ENCODE measurements at regions not wholly inside any gene's neighbourhood (a gene's known extent, or its start where the extent isn't known, plus 50 kb on each side); places are given as distances from the start of the nearest gene placed in this dataset.

DNA sequence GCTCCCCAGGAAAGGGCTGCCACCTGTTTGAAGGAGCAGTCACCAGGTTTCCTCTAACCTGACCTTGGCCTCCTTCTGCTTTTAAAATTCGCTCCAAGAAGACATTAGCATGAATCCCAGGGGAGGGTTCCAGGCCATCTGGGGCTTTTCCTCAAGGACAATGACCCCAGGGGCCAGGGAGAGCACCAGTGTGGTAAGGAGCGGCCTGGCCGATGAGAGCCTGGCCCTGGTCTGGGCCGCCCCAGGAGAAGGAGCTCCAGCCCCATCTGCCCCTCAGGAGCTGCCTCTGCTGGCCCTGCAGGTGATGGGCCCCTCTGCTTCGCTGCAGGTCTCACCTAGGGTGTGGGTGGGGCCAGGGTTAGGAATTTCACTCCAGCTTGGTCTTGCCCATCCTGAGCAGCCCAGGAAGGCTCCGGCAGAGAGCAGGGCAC lies 209.2 kb upstream of the TNRC6C start:
- no peak for DNase-seq

DNA sequence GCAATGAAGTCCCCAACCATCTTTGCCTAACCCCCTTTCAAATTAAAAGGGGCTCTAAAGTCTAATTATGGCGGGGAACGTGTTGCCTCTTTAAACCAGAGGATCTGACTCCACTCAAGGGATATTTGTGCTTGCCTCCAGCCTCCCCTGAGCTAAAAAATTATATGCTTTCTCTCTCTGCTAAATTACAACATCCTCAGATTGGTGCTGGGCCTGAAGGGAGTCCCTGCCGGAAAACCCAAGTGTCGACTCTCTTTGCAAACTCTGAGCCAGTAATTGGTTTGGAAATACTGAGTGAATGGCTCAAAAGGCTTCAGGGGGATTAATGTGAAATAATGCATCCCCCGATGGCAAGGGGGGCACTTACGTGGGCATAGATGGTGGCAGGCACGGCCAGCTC lies 208.5 kb upstream of the TNRC6C start:
- DNase-seq: no peak

DNA sequence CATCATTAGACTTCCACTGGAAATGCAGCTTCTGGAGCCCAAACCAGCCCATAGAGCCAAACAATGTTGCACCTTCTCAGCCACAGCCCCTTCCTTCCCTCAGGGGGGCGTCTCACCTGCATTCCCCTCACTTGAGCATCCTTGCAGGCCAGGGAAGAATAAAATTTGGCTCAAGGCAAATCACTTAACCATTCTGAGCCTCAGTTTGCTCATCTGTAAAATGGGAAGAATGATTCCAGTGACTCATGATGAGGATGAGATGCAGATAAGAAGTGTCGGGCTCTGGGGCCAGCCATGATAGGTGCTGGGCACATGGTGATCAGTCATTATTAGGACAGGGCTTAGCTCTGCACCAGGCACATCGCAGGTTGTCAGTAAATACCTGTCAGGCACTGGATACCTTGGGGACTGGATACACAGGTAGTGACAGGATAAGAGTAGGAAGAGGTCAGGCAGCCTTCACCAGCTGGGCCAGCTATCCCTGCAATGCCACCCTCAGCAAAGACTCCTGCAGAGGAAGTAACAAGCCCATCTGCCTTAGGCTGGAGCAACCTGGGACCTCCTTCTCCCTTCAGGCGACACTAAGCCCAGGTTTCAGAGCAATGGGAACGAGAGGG lies 208.0 kb upstream of the TNRC6C start:
- no peak for DNase-seq

DNA sequence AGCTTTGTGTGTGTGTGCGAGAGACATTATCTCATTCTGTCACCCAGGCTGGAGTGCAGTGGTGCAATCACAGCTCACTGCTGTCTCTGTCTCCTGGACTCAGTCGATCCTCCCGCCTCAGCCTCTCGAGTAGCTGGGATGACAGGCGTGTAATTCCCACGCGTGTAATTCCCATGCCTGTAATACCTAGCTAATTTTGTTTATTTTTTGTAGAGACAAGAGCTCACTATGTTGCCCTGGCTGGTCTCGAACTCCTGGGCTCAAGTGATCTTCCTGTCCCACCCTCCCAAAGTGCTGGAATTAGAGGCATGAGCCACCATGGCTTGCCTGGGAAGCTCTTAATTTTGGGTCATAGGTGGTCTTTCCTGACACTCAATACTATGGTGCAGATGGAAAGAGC lies 205.3 kb upstream of the TNRC6C start:
- no peak for DNase-seq

DNA sequence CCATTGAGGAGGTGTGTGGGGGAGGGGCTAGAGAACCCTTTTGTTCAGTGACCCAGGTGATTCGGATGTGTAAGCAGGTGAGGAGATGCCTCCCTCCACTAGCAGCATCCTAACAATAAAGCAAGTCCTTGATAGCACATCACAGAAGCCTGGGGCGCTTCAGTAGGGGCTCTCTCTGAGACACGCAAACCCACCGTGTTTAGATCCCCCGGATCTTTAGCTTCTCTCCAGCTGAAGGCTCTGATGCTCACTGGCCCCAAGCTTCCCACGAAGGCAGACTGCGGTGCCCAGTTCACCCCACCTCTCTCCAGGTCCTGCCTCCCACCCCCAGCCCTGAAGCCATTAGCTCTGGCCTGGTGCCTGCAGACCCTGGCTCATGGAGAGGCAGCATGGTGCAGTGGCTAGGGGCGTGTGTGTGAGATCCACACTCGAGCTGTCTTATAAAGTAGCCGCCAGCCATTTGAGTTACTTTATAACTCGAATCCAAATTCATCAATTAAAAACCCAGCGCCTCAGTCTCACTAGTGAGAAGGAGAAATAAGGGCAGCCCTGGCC lies 204.7 kb upstream of the TNRC6C start:
- DNase-seq: no peak

DNA sequence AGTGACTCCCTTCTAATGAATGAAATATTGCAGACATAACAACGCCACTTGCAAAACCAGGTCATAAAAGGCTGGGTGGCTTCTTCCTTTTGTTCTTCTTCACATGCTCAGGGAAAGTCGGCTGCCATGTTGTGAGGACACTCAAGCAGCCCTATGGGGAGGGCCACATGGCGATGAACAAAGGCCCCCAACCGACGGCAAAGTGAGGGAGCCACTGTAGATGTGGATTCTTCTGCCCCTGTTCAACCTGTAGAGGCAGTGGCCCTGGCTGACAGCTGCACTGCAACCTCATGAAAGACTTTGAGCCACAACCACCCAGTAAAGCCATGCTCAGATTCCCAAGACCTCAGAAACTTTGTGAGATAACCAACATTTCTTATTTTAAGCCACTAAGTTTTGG lies 203.5 kb upstream of the TNRC6C start:
- no peak for DNase-seq

DNA sequence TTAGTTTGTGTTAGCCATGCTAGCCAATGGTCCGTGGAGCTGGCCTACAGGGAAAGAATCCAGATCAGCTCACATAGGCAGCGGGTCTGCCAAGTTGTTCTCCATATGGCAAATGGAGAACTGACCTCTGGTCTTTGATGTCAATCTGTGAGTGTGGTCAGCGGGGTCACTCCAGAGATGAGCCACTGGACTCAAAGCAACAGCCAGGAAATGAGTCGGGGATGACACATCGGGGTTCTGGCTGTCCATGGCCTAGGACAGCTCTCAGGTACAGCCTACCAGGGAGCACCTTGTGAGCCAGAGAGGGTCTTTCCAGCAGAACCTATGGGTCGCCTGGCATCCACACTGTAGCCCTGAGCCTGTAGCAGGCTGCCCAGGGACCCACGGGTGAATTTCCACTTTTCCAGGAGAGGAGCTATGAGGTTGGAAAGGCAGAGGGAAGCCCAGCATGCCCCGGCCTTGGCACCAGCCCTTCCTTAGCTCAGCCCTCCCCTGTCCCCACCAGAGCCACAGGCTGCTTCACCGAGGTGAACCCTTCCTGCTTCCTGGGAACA lies 203.0 kb upstream of the TNRC6C start:
- no peak for DNase-seq

DNA sequence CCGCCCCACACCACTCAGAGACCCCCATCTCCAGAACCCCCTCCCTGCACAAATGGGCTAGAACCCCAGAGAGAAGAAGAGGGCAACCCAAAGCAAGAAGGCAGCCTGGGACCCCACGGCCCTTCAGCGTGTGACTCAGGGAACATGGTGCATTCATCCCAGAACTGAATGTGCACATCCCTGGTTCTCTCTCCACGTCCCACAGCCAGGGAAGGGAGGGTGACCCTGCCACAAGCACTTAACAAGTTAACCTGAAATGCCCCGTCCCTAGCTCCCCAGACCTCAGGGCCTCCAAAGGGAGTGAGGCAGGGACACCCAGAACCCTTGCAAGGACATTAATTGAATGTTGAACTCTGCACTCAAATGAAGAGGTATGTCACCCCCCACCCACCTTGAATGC lies 202.5 kb upstream of the TNRC6C start:
- DNase-seq: no peak

DNA sequence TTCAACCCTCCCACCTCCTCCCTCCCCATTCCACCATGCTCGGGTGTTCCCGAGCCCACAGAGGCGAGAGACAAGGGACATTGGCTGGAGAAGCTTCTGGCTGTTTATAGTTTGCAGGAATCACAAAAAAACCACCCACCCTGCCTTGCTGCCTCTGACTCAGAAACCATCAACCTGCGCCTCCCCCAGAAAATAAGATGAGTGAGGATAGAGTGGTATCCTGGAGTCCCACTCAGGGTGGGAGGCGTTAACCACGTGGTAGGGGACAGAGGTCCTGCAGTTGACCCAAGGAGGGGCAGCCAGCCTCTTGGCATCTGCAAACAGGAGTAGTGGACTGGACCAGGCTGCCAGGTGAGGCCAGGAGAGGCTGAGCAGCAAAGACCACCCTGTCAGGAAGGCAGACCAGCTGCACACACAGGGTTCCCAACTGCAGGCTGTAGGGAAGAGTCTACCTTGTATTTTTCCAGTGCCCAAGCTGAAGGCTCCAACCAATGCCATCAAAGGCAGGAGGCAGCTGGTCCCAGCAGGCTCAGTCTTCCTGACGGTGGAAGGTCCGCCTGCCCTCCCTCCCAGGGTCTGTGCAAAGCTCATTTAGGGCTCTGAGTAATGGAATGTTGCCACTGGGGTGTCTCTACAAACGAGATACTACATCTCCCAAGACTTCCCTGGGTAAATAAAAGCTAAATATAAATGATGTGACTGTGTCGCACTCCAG lies 201.5 kb upstream of the TNRC6C start:
- DNase-seq: no peak

DNA sequence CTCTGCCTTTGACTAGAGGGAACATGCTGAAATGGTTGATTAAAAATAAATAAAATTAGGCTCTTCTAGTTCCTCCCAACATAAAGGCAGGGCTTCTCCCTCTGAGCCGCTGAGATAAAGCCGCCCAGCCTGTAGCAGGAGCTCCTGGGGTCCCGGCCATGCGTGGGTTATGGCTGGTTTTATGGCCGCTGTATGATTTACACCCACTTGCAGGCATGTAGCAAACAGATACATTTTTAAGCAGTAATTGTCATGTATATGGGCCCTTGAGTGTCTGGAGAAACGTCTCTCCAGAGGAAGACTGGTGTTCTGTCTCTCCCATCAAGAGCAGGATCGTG lies 201.0 kb upstream of the TNRC6C start:
- no peak for DNase-seq

DNA sequence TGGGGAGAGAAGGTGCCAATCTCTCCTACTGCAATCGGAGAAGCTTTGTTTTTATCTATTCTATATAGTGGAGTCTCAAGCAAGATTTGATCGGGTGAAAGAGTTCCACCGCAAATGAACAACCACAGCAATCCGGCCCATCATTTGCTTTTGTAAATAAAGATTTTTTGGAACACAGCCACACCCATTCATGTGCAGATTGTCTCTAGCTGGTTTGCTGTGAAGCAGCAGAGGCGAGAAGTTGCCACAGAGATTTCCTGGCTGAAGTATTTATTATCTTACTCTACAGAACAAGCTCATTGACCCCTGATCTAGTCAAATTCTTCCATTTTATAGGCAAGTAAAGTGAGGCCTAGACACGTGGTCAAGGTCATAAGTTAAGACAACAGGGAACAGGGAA lies 195.5 kb upstream of the TNRC6C start:
- no peak for DNase-seq

DNA sequence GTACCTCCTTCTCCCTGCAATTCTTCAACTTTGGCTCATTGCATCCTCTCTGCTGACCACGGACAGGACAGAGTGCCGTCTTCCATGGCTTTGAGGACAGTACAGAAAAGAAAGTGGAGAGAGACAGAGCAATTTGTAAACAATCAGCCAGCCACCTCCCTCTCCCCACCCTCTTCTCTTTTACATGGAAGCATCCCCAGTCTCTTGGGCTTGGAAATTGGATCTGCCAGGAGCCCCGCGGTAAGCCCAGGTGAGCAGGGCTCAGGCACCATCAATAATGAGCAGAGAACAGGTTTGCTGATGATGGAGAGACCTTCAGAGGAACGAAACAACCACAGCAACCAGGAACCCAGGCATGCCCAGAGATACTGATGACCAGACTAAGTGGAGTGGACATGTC lies 194.9 kb upstream of the TNRC6C start:
- DNase-seq: no peak

DNA sequence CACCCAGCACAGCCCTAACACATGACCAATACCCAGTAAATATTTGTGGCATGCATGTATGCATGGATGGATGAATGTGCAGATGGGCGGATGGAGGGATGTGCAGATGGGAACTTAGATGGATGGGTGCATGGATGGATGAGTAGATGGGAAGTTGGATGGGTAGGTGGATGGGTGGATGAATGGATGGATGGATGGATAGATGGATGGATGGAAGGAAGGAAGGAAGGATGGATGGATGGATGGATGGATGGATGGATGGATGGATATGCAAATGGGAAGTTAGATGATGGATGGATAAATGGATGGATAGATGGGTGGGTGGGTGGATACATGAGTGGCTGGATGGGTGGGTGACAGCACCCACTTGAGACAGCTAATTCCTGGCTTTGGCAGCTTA lies 193.2 kb upstream of the TNRC6C start:
- DNase-seq: no peak

DNA sequence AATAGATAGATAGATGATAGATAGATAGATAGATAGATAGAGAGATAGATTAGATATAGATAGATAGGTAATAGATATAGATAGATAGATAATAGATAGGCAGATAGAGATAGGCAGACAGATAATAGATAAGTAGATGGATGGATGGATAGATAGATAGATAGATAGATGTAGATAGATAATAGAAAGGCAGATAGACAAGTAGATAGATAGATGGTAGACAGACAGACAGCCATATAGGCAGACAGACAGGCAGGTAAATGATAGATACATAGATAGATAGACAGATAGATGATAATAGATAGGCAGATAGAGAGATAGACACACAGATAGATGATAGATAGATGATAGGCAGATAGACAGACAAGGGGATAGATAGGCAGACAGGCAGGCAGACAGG lies 191.4 kb upstream of the TNRC6C start:
- no peak for DNase-seq

DNA sequence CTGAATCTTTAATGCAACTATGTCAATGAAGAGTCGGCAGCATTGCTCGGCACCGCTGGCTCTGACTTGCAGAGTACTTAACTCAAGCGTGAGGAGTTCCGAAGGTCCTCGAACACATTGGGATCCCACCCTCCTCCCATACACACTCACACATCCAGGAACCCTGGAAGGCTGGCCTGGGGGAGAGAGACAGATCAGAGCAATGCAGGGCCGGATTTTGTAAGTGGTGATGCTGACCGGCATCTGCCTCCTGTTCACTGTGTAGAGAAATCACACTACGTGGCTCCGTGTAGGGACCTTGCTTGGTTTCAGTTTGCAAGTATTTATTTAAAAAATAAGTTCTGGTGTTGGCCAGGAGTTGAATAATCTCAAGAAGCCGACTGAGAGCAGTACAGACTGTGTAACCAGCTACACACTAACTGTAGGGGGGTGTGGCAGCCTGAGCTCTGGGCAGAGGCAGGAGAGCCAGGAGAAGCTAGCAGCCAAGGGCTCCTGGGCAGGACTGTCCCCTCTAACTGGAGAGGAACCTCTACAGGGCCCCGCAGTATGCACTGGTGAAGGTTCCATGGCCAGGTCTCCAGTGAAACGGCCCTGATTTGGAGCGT lies 190.2 kb upstream of the TNRC6C start:
- no peak for DNase-seq

DNA sequence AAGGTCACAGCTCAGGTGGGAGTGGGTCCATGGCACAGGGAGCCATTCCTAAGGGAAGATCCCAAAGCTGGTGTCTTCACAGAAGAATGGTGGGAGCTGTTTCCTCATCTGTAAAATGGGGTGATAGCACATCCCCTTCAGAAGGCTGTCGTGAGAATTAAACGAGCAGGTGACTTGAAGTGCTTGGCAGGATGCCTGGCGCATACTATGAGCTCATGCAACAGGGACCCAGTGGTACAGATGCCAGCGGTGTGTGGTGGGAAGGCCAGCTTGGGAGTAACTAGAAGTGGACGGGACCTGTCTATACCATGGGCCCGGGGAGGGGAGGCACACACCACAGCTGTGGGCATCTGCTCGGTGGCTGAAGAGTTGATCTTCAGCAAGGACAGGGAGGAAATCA lies 189.3 kb upstream of the TNRC6C start:
- DNase-seq: no peak

DNA sequence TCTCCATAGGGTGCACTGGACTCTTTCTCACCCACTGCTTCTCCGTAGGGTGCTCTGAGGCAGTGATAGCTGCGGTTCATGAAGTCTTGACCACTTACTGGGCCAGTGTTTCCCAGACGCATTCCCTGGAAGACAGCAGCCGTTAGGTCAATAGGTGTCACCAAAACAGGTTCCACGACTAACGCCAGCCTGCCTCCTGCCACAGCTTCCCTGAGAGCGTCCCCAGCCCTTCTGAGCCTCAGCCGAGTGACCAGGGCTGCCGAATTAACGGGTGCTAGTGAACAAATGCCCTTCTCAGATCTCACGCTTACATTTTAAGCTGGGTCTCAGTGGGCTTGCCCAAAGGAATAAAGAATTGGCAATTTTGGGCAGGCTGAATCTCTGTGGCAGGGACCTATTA lies 188.7 kb upstream of the TNRC6C start:
- no peak for DNase-seq

DNA sequence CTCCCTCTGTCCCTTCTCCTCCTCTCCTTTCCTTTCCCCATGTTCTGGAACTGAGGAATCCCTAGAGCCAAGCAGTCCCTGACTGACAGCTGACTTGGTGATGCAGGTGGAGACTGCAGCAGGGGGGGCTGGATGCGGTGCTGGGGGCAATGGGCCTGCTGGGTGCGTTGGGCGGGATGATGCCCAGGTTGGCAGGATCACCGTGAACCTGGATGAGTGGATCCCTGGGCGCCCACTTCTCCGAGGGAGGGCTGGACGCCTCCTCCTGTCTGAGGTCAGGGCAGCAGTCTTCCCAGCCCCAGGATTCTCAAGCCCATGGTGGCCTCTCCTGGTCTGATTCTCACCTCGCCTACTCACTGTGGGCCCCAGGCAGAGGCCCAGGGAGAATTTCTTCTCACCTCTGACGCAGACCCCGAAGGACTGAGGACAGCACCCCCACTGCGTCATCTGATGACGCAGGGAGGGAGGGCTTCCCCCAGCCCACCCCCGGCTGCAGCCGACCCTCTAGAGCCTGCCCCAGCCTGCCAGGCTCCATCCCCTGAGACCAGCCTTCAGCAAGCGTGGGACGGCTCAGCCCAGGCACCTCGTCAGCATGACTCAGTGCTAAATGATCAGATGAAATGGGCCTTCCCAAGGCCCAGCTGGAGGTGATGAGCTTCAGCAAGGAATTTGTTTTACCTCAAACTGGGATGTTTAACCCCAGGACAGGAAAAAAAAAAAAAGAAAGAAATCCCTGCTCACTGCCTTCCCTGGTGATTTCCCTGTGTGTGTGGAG lies 188.0 kb upstream of the TNRC6C start:
- no peak for DNase-seq

DNA sequence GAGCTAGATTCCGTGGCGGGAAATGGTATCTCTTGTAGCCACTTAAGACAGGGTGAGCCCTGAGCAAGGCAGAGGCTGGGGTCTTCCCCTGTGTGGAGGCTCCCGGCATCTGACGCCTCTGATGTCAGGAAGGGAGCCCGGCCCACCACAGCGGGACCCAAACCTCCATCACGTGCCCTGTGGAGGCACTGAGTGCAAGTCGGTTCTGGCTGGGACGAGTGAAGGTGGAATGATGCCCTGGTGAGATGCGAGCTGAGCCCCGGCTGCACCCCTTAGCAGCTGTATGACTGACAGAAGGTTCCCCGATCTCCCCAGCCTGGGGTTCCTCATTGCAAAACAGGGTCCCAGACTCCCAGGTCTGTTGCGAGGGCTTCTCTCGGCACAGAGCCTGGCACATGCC lies 187.4 kb upstream of the TNRC6C start:
- no peak for DNase-seq

DNA sequence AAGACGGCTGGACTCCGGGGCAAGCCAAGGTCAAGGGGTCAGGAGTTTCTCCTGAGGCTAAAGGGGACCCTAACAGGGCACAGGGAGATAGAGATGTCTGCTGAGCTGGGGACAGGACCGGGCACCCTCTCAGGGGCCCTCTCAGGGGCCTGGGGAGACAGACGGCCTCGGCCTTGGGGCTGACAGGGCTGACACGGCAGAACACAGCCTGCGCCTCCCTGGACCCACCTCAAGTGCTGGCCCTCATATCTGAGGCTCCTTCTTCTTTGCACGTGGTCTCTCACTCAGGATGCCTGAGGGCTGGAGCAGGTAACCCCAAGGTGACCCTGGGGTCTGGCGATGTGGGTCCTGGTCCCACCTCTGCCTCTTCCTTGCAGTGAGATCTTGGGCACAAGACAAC lies 186.9 kb upstream of the TNRC6C start:
- no peak for DNase-seq

DNA sequence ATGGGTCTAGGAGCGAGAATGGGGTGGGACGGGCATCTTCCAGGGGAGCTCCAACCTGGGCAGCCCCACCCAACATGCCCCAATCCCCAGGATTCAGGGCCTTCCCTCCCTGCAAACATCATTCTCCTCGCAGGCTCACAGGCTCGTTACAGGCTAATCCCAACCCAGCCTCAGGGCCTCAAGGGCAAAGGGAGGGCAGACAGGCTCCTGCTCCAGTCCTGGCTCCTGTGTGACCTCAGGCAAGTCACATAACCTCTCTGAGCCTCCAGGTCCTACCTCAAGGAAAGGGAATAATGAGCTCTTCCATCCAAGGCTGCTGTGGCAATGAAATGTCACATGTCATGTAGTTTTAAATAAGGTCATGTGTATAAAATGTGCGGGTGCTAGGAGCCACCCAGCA lies 186.5 kb upstream of the TNRC6C start:
- DNase-seq: no peak

DNA sequence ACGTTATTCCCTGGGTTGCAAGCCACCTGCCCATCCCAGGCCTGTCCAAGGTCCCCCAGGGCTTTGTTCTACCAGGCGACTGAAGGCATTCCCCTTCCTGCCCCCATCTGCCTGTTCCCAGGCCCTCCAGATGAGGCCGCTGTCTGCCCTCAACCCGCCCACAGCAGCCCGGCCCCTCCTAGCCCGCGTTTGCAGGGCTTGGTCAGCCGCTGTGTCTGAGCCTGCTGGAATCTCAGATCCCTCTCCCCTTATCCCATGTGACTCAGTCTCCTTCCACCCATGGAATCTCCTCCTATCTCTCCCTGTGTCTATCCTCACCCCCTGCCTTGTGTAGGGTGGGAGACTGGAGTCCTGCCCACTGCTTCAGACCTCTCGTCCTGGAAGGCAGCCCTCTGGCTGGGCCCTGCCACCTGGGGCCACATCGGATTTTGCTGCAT lies 186.0 kb upstream of the TNRC6C start:
- no peak for DNase-seq

DNA sequence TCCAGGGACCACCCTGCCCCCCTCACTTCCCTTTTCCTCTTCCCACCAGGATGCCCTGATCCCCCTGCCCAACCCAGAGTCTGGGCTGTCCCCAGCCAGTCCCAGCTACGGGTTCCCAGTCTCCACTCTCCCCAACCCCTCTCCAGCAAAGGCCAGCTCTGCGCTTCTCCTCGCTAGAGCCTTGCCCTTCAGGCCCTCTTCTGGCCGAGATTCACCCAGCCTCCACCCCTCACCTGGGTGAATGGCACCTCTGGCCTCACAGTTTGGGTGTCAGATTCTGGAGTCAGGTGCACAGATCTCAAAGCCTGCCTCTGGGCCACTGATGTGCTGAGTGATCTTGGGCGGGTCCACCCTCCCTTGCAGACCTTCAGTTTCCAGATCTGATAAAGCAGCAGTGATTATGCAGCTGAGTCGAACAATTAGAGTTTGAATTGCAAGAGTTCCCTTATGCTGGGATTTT lies 185.6 kb upstream of the TNRC6C start:
- DNase-seq: no peak

Measured in skin of body (tissue), 1 donor.